ENCODE measurements at regions not wholly inside any gene's neighbourhood (a gene's known extent, or its start where the extent isn't known, plus 50 kb on each side); places are given as distances from the start of the nearest gene placed in this dataset.
"Not testable (repeated sequence)": the region's sequence is repeated elsewhere in the genome, so short reads cannot be mapped to it uniquely, and the experiment has no call there.

GRCh38 chr14:23744368-23744767 lies 108.2 kb downstream of the DHRS2 start:
- in situ Hi-C loops (cut with MboI; ENCODE audit: low sequenced_read_pairs) = loop anchor here (25.0 kb wide), 1 partner anchor 168 kb away; no protein-coding TSS in a partner anchor

DNA sequence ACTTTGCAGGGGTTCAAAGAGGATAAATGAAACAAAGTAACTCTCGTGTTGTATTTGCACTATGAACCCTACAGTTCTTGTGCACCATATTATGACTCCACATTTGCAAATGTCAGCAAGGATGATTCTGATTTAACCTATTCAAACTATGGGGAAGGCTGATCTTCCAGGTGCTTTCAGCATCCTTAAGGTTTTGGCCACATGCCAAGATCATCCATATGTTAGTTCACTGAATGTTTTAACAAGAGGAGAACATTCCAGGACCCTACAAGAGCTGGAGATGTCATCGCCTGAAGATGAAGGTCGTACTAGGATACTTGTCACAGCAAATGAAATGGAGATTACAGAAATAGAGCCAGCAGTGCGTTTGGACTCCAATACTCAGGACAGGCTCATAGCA lies 114.2 kb downstream of the DHRS2 start:
- in situ Hi-C loops (cut with MboI; ENCODE audit: low sequenced_read_pairs) = no loop called here

DNA sequence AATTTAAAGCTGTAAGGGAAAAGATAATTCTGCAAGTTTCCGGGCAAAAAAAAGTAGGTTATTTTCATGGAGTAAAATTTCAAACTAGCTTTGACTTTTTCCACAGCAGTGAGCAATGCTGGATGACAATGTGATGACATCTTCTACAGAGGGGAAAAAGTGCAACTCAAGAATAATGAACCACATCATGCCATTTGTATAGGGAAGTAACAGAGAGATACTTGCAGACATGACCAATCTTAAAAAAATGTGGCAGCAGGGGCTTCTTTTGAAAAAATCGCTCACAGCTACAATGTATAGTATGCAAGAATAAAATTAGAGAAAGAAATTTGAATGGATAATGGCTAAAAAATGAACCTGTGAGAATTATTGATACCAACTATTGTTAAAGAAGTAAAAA lies 115.5 kb downstream of the DHRS2 start:
- in situ Hi-C loops (cut with MboI; ENCODE audit: low sequenced_read_pairs) = no loop called here

DNA sequence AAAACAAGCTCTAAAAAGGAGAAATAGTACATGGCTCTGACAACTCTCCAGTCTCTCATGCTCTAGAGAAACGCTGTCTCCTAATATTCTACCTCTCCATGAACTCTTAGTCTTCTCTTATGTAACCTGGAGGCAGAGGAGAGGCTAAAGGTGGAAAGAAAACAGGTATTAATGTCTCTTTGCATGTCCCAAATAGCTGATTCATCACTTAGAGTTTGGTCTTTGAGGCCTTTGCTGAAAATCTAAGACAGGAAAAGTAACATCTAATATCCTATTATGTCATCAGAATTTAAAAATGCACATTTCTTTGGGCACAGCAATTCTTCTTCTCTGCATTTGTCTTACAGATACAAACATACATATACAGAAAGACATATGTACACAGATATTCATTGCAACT lies 127.2 kb downstream of the DHRS2 start:
- in situ Hi-C loops (cut with MboI; ENCODE audit: low sequenced_read_pairs) = no loop called here

- in situ Hi-C loops (cut with MboI; ENCODE audit: low sequenced_read_pairs) = no loop called here
Observed at GRCh38 chr14:23766737-23767401, 130.7 kb downstream of the DHRS2 start.

- in situ Hi-C loops (cut with MboI; ENCODE audit: low sequenced_read_pairs) = not testable (repeated sequence)
Observed at GRCh38 chr14:23769221-23769728, 133.1 kb downstream of the DHRS2 start.

GRCh38 chr14:23773981-23774380 lies 137.8 kb downstream of the DHRS2 start:
- in situ Hi-C loops (cut with MboI; ENCODE audit: low sequenced_read_pairs) = no loop called here

GRCh38 chr14:23776296-23776695 lies 140.1 kb downstream of the DHRS2 start:
- in situ Hi-C loops (cut with MboI; ENCODE audit: low sequenced_read_pairs) = no loop called here

DNA sequence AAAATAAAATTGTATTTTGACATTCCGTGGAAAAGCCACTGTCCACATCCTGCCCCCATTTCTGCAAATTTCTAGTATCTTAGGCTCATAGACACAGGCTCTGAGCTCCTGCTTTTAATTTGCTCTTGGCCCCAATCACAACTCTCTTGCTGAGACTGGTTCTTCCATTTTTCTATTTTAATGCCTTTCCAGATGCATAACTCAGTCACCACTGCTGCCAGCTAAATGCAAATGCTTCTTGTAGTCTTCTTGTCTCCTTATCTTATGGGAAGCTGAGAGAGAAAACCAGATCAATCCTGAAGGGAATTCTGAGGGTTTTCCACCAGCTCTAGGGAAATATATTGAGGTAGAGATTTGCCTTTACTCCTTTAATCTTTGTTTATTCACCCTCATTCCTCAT lies 149.0 kb downstream of the DHRS2 start:
- in situ Hi-C loops (cut with MboI; ENCODE audit: low sequenced_read_pairs) = no loop called here

DNA sequence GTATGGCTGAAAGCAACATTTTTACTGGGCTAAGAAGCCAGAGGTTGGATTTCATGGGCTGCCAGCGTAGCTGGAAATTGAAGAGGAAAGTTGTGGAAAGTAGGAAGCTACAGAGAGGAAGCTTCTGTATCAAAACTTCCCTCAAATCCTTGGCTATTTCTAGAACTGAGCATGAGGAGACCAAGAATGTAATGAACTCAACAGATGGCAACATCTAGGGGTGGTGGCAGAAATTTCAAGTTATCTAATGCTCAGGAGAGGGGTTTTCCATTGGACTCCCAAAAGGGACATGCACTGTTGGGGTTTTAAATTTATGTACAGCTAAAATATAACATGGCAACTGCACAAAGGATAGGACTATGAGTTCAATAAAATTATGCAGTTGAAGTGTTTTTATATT lies 151.3 kb downstream of the DHRS2 start:
- in situ Hi-C loops (cut with MboI; ENCODE audit: low sequenced_read_pairs) = no loop called here

GRCh38 chr14:23789696-23790095 lies 153.5 kb downstream of the DHRS2 start:
- in situ Hi-C loops (cut with MboI; ENCODE audit: low sequenced_read_pairs) = no loop called here

DNA sequence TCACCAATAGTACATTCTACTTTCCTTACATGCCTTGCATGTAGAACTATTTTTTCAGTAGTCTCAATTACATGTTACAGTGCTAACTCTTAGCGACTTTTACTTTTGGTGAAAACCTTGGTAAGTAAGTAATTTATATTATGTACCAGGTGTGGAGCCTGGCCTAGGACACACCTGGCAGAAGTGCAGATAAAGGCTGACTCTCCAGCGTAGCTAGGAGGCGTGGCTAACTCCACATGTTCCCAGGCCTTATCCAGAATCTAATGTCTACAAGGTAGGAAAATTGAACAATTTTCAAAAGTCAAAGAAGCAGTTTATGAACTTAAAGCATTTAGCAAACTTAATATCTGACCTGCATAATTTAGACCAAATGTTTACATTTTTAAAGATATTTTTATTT lies 157.4 kb downstream of the DHRS2 start:
- in situ Hi-C loops (cut with MboI; ENCODE audit: low sequenced_read_pairs) = no loop called here

GRCh38 chr14:23800811-23801210 lies 152.8 kb upstream of the DHRS4 start:
- in situ Hi-C loops (cut with MboI; ENCODE audit: low sequenced_read_pairs) = no loop called here

DNA sequence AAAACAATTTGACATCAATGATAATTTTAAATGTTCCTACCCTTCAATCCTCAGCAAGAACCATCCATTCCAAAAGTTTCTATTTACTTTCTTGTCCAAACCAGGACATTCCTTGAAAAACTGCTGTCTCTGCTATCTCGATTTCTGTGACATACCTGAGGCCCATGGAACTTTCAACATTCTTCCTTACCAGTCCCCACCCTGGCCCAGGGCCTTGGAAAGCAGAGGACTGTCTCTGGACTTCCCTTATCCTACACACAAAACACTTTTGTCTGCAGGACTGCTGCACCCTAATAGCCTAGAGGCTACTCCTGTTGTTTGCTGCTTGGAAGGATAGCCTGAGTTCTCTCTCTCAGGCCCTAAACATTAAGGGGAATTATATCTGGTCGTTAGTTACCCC lies 151.8 kb upstream of the DHRS4 start:
- in situ Hi-C loops (cut with MboI; ENCODE audit: low sequenced_read_pairs) = no loop called here

- in situ Hi-C loops (cut with MboI; ENCODE audit: low sequenced_read_pairs) = no loop called here
Observed at GRCh38 chr14:23804817-23805216, 148.8 kb upstream of the DHRS4 start.

GRCh38 chr14:23805761-23806160 lies 147.8 kb upstream of the DHRS4 start:
- in situ Hi-C loops (cut with MboI; ENCODE audit: low sequenced_read_pairs) = no loop called here

DNA sequence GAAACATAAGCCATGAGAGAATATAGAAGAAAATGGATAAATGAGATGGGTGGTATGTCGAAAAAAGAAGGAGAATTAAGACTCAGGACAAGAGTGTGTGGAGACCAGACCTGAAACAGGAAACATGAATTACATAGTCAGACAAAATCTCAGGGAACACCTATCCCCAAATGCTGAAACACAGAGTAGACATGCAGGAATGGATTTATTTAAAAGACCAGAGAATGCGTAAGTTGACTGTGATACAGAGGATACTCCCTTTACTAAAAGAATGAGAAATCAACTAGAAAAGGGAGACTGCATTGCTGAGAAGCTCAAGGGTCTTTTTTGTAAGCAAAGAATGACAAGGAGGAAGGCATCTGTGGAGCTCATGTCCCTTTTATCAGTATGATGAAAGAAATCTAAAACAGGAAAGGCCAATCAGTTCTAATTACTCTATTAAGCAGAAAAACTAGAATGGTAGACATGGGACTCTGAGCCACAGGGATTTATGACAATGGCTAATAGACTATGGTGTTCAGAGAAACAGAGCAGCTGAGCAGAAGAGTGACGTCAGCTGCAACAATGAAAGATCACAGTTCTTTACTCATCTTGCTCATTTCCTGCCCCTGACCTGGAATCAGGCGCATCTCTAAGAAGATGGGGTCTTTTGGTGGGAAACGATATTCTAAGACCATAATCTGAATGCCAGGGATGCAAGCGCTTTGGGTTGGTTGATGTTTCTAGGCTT lies 138.9 kb upstream of the DHRS4 start:
- in situ Hi-C loops (cut with MboI; ENCODE audit: low sequenced_read_pairs) = no loop called here

GRCh38 chr14:23816371-23816770 lies 137.2 kb upstream of the DHRS4 start:
- in situ Hi-C loops (cut with MboI; ENCODE audit: low sequenced_read_pairs) = no loop called here

- in situ Hi-C loops (cut with MboI; ENCODE audit: low sequenced_read_pairs) = no loop called here
Observed at GRCh38 chr14:23817164-23817767, 136.3 kb upstream of the DHRS4 start.

GRCh38 chr14:23827100-23827892 lies 126.3 kb upstream of the DHRS4 start:
- in situ Hi-C loops (cut with MboI; ENCODE audit: low sequenced_read_pairs) = no loop called here

GRCh38 chr14:23828001-23828400 lies 125.6 kb upstream of the DHRS4 start:
- in situ Hi-C loops (cut with MboI; ENCODE audit: low sequenced_read_pairs) = no loop called here
